GM21737 (cell line): ENCODE measurements at regions not wholly inside any gene's neighbourhood (a gene's known extent, or its start where the extent isn't known, plus 50 kb on each side); places are given as distances from the start of the nearest gene placed in this dataset.

ENCODE experiments used
- ATAC-seq: cut with Tn5 transposase; IDR thresholded peaks from one replicate; pipeline ENCODE4 v1.9.1; 2021; ENCODE audit warnings: mild to moderate bottlenecking, moderate library complexity; ENCODE audit not compliant: unreplicated experiment

DNA sequence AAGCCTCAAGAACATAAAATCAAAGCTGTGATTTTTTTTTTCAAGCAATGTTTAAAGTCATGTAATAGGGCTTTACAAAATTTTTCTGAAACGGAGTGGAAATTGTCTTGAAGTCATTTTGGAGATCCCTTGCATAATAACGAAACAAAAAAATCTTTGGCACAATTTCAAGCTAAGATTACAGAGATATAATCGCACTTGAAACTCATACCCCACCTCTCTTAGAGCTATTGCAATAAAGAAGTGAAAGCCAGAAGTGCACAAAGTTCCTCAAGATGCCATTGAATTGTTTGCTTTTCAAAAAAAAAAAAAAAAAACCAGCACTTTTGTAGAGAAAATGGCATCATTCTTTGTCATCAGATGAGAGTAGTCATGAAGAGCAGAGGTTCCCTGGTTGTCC lies 152.3 kb downstream of the PAX3 start:
- no peak for ATAC-seq

GRCh38 chr2:222142027-222142426 lies 156.8 kb downstream of the PAX3 start:
- ATAC-seq: no peak

DNA sequence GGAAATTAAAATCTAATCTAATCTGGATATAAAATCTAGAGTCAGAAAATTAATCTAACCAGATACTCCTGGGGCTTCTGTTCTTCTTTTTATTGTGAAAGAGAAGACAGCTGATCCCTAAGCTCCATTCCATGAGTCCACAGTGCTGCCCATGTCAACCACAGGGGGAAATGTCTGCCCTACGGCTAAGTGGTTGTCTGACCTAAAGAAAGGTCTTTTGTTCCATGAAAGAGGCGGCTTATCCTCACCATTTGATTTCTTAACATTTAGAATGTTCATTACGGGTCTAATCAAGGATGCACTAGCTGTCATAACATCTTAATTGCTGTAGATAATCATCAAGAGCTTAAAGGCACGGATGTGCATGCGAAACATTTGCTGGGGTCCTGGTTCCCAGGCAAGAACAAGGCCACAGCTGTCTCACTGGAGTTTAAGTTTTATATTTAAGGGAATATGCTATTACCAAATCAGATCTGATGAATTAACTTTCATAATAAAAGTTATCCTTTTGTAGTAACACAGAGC lies 162.6 kb downstream of the PAX3 start:
- ATAC-seq: no peak

GRCh38 chr2:222134654-222135053 lies 164.1 kb downstream of the PAX3 start:
- no peak for ATAC-seq

- no peak for ATAC-seq
Measured at GRCh38 chr2:222133897-222134296, 164.9 kb downstream of the PAX3 start.

DNA sequence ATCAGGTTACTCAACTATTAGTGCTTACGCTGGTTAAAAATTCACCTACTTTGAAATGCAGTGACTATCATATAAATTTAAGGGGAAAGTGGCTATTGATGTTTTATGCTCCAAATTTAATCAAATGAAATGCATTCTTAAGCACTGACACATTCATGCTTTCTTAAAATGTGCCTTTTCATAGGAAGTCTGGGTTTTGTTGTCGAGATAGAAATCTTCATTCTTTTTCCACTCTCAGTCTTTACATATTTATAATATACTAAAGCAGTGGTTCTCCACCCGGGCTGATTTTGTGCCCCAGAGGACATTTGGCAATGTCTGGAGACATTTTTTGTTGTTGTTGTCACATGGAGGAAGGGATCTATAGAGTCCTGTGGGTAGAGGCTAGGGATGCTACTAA lies 167.9 kb downstream of the PAX3 start:
- no peak for ATAC-seq

GRCh38 chr2:222127660-222128059 lies 171.1 kb downstream of the PAX3 start:
- ATAC-seq: no peak

GRCh38 chr2:222120933-222121332 lies 177.9 kb downstream of the PAX3 start:
- ATAC-seq: no peak

GRCh38 chr2:222115296-222115695 lies 183.5 kb downstream of the PAX3 start:
- no peak for ATAC-seq

GRCh38 chr2:222108957-222109585 lies 189.7 kb downstream of the PAX3 start:
- ATAC-seq: no peak

- no peak for ATAC-seq
Measured at GRCh38 chr2:222108497-222108896, 190.3 kb downstream of the PAX3 start.

- no peak for ATAC-seq
Measured at GRCh38 chr2:222105046-222105445, 193.8 kb downstream of the PAX3 start.

DNA sequence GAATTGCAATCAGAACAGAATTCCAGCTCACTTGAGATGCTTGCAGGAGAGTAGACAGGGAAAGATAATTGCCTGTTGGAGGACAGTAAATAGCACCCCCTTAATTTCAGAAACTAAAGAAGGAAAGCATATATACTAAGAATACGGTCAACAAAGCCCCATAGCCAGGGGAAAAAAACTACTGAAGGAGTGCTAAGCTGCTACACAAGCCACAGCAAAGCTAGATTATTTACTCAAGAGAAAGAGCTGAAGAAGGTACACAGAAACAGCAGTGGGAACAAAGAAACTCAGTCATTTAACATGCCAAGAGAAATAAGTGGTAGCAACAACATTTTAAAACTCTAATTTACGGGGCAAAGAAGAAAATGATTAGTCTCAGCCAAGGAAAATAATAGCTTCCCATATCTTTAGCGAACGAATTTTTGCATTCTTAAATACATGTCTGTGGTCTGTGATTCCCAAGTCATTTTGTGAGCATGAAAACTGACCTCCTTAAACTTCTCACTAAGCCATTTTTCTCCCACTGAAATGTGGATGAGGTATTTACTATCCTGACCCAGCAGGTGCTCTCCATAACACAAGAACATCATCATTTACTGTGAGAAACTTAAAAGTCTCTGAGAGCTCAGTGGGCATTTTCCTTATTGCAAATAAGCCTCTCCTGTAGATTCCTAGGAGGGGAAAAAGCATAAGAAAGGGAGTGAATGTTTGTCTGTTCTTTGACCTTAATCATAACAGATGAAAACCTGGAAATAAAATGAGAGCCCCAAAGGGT lies 196.0 kb downstream of the PAX3 start:
- ATAC-seq: no peak

DNA sequence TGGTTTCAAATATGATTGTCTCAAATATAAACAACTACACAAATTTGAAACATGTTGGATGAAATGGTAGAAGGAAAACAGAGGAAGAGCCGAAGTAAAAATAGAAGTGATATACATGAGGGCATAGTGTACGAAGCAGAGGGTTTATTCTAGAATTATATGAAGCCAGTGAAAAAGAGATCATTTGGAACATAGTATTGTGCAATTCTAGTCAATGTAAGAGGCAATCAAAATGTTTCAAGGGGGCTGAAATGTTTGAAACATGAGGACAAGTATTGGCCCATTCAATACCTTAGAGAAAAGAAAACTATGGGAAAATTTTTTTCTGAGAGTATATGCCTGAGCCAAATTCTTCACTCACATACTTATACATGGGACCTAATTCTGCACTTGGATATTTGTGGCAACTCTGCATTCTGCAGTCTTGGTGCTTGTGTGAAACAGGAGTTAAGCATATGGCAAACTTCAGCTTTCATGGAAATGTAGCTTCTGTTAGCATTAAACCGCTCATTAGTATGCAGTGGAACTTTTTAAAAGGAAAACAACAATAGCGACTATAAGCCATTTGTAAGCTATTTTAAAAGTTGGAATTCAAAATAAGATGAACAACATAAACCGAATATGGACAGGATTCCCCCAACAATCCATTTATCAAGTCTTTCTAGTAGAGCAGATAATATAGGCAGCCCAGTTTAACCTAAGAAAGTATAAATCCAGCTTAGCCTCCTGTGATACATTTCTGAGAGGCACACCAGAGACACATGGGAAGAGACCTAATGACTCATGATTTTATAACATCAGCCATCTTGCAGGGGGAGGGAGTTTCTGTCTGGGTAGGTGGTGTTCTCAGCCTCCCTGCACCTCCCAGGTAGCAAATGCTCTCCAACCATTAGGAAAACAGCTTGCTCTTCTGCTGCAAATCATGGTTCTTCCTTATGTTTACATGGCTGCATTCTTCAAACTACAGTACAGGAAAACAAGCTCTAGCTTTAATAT lies 197.8 kb downstream of the PAX3 start:
- ATAC-seq: no peak

GRCh38 chr2:222088561-222088960 lies 210.2 kb downstream of the PAX3 start:
- ATAC-seq: no peak

DNA sequence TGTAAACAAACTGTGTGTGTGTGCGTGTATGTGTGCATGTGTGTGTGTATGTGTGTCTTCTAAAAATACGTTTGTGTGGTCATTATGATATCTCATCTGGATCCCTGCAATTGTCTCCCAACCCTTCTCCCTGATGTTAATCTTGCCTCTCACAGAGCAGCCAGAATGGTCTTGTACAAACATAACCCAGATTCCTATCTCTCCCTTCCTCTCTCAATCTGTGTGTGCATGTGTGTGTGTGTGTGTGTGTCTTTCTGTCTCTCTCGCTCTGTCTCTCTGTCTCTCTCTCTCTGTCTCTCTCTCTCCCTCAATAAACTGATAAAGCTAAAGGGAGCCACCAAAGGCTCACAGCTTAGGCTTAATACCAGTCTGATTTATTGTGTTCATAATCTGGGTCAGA lies 210.8 kb downstream of the PAX3 start:
- ATAC-seq: no peak

GRCh38 chr2:222082201-222082600 lies 216.6 kb downstream of the PAX3 start:
- no peak for ATAC-seq

GRCh38 chr2:222080141-222080540 lies 218.7 kb downstream of the PAX3 start:
- ATAC-seq: no peak

DNA sequence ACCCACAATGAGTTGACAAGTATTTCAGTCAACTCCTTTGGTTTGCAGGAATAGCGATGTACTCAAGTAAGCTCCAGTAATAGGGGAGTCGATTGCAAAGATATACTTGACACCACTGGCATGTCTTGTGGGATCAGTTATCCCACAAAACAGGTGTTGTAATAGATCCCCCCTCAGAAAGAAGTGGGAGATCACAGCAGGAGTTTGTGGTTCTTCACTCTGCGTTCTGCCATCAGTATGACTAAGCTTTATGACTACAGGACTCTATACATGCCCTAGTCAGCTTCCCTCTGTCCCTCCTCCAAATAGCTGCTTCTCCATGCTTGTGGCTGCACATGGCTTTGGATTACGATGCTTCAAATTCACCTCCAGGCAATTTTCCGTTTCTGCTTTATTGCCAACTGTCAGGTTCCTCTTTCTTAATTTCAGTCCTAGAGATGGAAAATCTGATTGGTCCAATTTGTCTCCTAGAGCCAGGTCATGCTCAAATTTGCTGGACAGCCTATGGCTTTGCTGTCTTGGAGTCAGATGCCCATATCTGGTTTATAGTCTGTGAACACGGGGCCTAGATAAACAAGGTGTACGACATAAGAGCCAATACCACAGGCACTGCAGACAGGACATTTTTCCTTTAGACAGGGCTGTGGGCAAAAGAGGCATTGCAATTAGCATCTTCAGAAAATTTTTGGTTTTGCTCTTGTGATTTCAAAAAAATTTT lies 221.7 kb downstream of the PAX3 start:
- no peak for ATAC-seq

GRCh38 chr2:222074674-222075073 lies 224.1 kb downstream of the PAX3 start:
- ATAC-seq: no peak

DNA sequence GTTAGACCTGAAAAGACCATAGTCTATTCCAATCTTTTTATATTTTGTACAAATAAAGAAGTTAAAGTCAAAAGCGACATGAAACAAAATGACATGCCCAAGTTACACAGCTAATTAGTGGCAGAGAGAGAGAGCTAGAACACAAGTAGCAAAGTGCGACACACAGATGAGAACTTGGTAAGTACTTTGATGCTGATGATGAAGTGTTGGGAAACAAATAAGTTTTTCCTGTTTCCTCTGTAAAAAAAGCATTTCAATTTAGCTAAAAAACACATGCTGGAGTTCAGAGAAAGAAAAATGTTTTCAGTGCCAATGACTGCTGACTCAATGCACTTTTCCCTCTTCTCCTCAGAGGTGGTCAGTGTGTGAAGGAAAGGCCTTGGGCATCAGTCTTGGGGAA lies 226.9 kb downstream of the PAX3 start:
- no peak for ATAC-seq
